Adrenal gland (tissue), 5 donors: ENCODE measurements at regions not wholly inside any gene's neighbourhood (a gene's known extent, or its start where the extent isn't known, plus 50 kb on each side); places are given as distances from the start of the nearest gene placed in this dataset.

Experiments
- CTCF ChIP-seq, 6 experiments: fragments of 450-650 bp in 4 of 6; fragments of 200-600 bp in 2 of 6; sonication (generic) in 1 of 6; IDR thresholded peaks; 1 replicate in 5 of 6; 2 replicates in 1 of 6; pipeline versions ENCODE4 v1.5.1 to v1.8.0; 2016 to 2021; ENCODE audit warnings: antibody characterized with exemption in 6 of 6, mild to moderate bottlenecking in 2 of 6, moderate library complexity in 1 of 6
- POLR2A ChIP-seq, 2 donors: fragments of 450-650 bp; IDR thresholded peaks; one replicate each; pipeline ENCODE4 v1.6.1; 2017; ENCODE audit warnings: antibody characterized with exemption in 2 of 2, mild to moderate bottlenecking in 2 of 2, moderate library complexity in 1 of 2
- donor health status: DM: no; HTN: no; CAD: no.

DNA sequence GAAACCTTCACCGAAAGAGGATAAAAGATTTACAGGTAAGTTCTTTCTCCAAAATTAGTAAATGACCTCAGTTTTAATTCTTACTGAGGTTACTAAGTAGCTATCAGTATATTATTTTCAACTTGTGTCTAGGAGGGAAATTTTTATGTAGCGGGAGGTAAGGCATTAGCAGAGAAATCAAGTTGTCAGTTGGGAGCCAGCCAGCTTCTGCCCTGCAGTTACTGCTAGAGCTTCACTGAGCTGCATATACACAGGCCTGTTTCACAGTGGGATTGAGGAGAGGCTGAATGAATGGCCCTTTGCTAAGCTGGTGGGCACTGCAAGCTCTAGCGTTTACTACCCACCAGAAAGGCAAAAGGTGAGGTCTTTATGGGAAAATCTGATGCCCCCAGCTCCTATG, 105.7 kb downstream of the ACAA2 start:
- TF ChIP-seq CTCF (IDR thresholded peaks at IDR 0.05) (no peak), POLR2A (IDR thresholded peaks at IDR 0.05) (no peak)
